ENCODE measurements at regions not wholly inside any gene's neighbourhood (a gene's known extent, or its start where the extent isn't known, plus 50 kb on each side); places are given as distances from the start of the nearest gene placed in this dataset.
A peak's percentile ranks its signal among the peaks of the same experiment; 100 is the strongest.

DNA sequence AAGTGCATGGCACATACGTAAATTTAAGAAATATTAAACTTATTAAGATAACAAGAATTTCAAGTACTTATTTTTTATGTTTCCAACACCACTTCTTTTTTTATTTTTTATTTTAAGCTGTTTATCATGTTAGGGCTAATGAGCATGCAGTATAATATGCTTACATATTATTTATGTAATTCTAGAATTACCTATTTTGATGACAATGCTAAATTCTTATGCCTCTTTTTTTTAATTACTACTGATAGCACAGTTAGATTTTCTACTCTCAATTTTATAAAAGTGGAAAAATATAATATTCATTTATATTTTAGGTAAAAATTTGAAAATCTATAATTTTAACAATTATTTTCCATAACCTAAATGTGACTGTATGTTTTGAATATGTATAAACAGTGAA is 713.0 kb downstream of the MRPL39 start:
- no peak for DNase-seq (ENCODE audit: low spot score)

DNA sequence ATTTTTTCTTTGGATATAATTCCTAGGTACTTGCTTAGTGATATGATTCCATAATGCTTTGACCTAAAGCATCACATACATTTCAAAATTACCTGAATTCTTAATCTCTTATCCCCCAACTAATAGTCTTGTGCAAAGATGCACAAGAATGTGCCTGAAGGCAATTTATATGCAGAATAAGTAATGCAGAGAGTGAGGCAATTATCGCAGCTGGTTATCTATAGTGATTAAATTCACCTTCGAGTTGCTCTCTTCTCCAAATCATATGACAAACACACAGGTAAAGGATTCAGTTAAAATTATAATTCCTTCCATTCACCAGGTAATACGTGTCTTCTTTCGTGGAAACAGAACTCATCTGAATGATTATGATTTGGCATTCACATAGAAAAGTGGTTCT is 717.3 kb downstream of the MRPL39 start:
- DNase-seq (ENCODE audit: low spot score): no peak

DNA sequence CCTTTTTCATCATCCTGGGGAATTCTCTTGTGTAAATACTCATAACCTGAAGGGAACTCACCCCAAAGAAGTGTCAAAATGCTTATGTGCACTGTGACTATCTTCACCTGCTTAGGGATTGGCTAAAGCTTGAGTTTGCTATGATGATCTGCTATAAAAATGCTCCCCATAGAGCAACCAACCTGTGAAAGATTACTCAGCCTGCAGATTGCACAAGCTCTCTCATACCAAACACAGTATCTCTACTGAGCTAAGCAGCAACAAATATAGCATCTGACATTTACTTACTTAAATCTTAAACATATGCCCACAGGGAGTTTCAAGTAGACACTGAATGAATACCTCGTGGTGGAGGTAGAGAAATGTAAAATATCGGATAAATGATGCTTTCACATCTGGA is 725.8 kb downstream of the MRPL39 start:
- DNase-seq (ENCODE audit: low spot score): no peak

DNA sequence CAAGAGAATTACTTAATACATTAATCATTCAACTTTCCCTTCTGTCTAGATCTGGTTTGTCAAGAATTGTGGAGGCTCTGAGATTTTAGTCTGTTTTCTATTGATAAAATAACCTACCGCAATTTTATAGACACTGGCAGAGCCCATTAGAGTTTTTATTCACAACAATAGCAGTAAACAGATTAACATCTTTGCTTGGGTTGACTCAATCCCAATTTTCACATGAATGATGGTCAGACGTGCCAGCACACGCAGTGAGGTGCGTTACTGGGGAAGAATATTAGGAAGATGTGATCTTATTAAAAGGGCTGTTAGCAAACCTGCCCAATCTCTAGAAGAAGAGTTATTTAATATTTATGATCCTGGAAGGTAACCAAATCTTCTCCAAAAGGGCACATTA is 736.6 kb downstream of the MRPL39 start:
- no peak for DNase-seq (ENCODE audit: low spot score)

DNA sequence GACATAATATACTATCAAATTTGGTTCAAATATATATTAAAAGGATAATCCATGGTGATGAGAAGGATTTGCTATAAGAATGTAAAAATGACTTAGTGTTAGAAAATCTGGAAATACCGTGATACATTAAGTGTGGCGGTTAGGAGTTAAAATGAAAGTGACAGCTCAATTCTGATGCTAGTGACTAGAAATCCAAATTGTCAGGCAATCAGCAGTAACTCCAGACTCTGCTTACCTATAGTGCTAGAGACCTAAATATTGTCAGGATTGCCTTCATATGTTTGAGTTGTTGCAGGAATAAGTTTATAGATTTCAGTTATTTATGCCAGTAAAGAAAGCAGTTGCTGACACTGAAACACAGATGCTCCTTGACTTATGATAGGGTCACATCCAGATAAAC is 737.4 kb downstream of the MRPL39 start:
- no peak for DNase-seq (ENCODE audit: low spot score)

DNA sequence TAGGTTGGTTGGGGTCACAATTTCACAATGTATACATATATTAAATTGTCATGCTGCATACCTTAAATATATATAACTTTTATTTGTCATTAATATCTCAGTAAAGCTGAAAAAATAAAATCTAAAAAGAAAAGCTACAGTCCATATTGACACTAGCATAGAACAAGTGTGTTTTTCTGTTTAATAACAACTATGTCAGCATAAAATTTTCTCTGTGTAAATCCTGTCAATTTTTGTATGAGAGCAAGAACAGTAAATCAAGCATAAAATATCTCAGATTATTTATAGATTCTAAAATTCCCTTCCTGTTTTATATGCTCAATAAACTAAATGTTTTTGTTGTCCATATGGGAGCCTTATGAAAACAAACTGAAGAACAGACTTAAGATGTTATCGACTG is 739.2 kb downstream of the MRPL39 start:
- no peak for DNase-seq (ENCODE audit: low spot score)

DNA sequence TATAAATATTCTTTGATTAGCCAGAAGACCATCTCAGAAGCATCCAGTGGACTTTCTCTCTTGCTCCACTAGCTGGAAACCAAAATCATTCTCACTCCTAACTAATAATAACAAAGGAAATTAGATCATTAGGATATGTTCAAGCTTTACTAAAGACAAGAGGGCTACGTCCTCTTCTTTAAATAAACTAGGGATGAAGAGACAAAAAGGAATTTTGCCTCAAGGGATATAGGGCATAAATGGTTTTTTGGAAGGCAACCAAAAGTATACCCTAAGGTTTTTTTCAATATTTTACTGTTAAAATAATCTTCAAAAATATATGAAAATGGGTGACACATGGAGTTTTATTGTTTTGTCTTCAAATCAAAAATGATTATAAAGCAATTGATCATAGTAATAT is 745.8 kb downstream of the MRPL39 start:
- DNase-seq (ENCODE audit: low spot score): no peak

DNA sequence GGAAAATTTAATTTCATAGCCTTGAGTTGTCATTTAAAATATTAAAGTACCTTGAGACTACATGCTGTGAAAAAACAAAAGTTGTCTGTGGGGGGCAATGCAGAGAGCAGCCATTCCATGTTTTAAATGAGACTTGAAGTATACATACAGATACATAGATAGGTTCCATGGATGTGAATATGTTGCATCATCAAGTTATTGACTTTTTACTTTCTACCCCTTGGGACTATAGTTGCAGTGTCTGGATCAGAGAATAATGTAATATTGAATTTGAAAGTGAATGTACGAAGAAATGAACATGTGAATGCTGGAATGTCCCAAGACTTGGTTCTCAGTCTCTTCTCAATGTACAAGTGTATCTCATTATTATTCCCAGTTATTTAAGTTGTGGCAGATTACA is 751.0 kb downstream of the MRPL39 start:
- no peak for DNase-seq (ENCODE audit: low spot score)

DNA sequence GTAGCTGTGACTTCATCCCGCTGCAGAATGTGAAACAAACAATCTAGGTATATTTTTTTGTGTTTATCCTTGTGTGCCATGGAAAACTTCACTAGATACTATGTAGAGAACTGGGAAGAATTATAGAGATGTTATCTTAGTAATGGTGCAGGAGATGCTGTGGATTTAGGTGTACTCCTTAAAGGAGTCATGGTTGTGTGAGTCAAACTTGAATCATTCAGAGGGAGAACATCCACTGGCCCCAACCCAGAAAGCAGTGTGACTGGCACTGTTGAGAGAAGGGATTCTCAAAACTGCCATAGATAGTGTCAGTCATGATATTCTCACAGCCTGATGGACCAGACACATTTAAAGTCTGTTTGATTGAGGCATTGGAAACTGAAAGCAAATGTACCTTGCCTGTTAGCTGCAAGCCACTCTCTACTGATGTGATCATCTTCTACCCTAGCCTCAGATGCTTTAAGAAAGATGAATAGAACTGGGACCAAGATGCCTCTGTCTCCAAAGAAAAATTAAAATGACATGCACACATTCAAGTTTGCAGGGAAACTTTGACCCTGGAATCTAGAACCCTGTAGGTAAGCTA is 754.6 kb downstream of the MRPL39 start:
- no peak for DNase-seq (ENCODE audit: low spot score)

DNA sequence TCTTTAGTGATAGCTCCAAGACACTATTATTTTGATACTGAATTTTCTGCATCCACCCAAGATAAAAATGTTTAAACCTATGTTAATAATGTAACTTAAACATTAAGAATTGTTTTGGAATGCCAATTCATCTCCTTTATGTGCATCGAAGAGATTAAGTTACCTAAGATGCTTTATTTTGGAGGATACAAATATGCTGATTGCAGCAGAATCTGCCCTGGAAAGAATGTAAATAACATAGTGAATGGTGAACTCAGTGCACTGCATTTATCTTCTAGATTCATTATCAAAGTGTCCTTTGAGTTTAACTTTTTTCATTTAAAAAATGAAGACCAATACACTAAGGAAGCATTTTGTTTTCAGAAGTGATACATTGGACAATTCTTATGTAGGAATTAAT is 757.2 kb downstream of the MRPL39 start:
- no peak for DNase-seq (ENCODE audit: low spot score)

DNA sequence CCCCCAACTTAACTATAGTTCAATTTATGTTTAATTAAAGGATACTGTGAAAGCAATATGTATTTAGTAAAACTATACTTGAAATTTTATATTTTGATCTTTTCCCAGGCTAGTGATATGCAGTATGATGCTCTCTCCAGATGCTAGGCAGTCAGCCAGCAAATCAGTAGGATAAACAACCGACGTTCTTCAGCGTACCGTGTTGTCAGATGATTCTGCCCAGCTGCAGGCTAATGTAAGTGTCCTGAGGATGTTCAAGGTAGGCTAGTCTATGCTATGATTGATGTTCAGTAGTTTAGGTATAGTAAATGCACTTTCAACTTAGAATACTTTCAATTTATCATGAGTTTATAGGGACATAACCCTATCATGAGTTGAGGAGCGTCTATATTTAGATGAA is 762.6 kb downstream of the MRPL39 start:
- no peak for DNase-seq (ENCODE audit: low spot score)

DNA sequence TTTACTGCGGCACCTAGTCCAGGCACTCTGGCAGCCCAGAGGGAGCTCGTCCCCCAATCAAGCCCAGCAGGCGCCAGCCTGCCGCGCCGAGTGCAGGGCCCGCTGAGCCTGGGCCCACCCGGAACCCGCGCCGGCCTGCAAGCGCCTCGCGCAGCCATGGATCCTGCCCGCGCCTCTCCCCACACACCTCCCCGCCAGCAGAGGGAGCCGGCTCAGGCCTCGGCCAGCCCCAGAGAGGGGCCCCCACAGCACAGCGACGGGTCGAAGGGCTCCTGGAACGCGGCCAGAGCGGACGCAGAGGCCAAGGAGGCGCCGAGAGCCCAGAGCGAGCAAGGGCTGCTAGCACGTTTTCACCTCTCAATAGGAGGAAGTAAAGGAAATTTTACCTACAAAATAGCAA is 767.0 kb downstream of the MRPL39 start:
- DNase-seq (ENCODE audit: low spot score): no peak

DNA sequence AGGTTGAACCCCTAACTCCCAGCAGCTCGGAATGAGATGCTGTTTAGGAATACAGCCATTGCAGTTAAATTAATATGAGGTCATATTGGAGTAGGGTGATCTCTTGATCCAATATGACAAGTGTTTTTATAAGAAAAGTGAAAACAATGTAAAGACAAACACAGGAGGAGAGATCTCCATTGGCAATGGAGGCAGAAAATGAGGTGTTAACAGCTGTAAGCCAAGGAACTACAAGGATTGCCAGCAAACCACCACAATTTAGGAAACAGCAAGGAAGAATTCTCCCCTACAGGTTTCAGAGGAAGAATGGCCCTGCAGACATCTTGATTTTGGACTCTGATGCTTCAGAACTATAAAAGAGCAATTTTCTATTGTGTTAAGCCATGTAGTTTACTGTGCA is 774.3 kb downstream of the MRPL39 start:
- no peak for DNase-seq (ENCODE audit: low spot score)

DNA sequence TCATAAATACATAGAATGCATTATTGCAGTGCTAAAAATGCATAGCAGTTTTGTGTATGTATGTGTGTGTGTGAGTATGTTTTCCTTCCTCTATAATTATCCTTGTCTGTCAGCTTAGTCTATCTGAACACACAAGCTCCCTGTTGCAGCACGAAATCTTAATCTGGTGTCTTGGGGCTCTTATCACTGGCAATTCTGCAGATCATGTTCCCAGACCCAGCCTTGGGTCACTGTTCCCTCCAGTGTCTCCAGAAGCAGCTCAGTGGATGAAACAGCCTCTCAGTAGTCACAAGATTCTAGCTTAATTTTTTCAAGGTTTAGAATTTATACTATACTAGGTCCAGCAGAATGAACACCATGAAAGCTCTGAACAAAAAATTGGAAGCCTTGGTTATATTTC is 777.9 kb downstream of the MRPL39 start:
- peak; percentile 26 for DNase-seq (ENCODE audit: low spot score)

DNA sequence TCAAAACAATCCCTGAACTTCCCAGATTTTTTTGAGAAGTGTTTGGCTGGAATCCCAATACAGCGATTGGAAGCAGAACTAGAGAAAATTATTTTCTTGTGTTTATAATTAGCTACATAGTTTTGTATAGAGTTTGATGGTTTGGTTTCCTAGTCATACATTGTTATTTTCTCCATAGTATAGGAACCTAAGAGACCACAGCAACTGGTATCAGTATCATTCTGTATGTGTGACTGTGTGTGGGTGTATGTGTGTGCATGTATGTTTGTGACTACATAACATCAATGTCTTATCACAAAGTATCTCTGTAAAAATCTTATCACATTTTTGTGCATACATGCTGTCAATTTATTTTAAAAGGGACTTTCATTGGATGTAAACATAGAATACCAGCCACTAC is 780.5 kb downstream of the MRPL39 start:
- DNase-seq (ENCODE audit: low spot score): no peak

DNA sequence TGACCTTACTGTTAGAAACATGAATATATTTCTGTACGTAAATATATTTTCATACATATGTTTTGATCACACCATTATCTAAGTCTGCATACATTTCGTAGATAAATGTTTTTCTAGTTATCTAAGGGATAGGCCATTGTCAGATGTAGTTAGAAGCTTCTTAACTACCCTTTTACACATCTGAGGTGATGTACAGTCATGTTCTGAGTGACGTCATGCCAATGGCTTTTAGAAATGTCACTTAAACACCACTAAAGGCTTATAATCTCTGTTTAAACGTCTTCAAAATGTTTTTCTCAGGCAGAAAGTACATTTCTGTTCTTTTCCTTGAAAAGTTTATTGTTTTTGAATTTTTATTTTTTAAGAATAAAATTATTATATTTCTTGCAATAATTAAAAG is 781.9 kb downstream of the MRPL39 start:
- DNase-seq (ENCODE audit: low spot score): no peak

DNA sequence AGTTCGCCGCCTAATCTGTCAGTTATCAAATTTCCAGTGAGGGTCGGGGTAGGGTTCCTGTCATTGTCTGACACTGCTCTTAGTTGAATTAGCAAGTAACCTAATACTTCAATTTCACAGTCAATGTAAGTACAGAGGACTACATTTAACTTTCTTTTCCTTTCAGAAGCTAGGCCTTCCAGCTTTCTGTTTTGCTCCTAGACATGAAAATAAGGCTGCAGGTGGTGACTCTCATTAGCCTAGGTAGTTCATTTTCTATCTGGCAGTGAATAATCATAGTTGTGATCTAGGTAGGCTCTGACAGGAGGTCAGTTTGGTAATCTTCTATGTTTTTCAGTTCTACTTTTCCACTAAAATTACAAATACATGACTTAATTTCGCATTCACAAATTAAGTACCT is 783.1 kb downstream of the MRPL39 start:
- DNase-seq (ENCODE audit: low spot score): no peak

DNA sequence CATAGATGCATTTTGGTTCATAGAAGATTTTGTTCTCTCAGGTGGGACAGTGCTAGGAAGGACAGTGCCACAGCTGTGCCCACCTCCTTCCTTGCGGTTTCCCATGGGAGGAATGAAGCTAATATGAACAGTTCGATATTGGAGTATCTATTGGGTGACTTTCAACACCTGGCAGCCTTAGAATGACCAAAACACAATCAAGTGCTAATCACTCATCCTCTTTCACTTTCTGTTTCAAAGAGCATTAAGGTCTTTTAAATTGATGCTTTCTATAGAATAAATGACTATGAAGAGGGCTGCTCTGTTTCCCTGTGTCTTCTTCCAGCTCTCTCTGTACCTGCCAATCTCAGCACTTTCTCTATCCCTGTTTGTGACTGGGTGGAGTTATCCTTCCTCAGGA is 784.0 kb downstream of the MRPL39 start:
- no peak for DNase-seq (ENCODE audit: low spot score)

DNA sequence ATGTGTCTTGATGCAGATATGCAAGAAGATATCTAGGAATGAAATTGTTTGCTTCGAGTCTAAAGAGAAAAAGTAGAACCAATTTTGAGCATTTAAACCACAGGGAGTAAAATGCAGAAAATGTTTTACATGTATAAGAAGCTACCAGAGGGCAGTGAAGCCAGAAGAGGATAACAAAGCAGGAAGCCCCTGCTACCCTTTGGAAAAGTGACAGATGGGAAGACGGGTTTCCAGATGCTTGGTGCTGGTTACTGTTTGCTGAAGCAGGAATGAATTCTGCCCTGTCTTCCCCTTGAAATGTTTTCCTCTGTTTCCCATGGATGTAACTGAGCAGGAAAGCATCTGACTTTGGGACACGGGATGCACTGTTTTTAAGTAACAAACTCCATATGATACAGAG is 822.2 kb downstream of the MRPL39 start:
- DNase-seq (ENCODE audit: low spot score): no peak

DNA sequence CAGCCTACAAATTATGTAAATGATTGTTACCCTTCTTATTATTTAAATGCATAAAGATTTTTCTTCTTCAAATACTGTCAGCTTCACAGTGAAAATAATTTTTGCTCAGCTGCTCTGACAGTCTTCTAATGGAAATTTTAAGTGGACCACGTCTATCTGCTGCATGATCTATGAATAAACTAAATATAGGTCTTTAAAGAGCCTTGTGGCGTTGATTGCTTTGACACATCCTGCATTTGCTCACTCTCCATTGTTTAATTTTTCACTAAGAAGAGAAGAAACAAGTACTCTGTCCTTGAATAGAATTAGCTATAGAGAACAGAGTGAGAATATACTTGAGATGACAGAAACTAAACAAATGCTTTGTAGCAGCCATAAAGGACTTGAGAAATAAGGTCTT is 826.1 kb downstream of the MRPL39 start:
- DNase-seq (ENCODE audit: low spot score): no peak

DNA sequence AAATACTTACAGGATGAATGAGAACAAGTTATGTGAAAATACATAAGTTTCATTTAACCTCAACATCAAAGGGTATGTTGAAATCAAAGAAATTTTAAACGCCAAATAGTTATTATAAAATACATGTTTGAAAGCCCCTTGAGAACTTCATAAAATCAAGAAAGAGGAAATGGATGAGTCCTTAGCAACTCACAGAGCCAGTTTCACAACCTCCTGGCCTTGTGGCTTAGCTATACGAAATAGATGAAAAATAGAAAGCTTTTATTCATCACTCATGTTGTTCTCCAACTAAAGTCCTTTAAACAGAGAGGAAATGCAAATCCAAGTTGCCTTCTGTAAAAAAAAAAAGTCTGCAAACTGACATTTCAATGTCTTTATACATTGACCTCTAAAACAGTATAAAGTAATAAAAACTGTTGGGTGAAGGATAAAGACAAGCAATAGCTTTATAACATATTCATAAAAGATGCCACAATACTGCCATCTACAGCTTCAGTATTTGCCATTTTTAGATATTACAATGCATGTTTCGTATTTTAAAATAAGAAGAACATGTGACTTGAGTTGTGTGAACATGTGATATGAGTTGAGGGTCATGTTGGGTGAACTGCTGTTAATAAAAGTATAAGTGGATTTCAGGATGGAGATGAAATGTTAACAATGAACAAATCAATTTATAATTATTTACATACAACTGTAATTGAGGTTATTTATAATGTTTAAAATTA is 847.8 kb downstream of the MRPL39 start:
- no peak for DNase-seq (ENCODE audit: low spot score)

DNA sequence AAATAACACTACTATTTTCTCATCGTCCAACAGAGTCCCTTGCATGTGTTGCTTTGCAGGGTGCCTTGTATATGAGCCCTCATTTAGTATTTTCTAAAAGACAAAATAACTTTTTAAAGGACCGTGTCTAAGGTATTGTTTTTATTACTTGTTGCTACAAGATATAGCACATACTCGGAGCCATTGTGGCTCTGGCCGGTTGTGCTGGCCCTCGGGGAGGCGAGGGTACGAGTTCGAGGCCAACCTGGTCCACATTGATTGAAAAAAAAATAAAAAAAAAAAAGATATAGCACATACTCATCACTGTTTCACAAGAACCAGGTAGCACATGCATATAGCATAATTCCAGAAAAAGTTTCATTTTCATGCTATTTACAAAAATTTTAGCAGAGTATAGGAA is 869.2 kb downstream of the MRPL39 start:
- DNase-seq (ENCODE audit: low spot score): no peak

DNA sequence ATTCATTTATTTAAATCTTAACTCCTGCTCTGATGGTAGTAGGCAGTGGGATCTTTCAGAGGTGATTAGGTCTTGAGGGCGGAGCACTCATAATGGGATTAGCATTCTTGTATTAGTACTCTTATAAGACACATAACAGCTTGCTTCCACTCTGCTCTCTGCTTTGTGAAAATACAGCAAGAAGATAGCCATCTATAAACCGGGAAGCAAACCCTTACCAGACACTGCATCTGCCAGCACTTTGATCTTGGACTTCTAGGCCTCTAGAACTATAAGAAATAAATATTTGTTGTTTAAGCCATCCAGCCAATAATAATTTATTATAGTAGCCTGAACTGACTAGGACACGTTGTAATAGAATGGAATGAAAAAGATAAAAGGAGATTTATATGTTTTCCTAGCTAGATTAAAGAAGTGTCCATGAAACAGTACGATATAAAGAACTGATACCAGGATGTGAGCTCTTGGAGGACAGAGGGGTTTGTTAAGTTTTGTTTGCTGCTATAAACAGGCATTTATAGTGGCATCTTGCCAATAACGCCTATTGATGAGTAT is 869.9 kb downstream of the MRPL39 start:
- no peak for DNase-seq (ENCODE audit: low spot score)

DNA sequence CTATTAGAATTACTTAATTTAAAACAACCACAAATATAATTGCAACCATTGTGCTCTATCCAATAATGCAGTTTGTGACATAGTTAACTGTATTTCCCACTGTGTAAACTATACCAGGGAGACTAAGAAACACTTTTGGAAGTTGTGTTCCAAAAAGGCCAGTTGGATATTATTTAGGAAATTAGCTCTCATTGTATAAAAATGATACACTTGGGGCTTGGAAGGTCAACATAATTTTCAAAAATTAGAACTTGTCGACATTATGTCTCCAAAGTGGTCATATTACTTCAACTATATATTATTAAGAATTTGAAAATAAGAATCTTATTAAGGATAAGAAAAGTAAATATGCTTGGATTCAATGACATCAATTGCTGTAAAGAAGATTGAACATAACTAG is 876.6 kb downstream of the MRPL39 start:
- DNase-seq (ENCODE audit: low spot score): no peak

Measured in D341Med (cell line).